ENCODE measurements at regions not wholly inside any gene's neighbourhood (a gene's known extent, or its start where the extent isn't known, plus 50 kb on each side); places are given as distances from the start of the nearest gene placed in this dataset.

DNA sequence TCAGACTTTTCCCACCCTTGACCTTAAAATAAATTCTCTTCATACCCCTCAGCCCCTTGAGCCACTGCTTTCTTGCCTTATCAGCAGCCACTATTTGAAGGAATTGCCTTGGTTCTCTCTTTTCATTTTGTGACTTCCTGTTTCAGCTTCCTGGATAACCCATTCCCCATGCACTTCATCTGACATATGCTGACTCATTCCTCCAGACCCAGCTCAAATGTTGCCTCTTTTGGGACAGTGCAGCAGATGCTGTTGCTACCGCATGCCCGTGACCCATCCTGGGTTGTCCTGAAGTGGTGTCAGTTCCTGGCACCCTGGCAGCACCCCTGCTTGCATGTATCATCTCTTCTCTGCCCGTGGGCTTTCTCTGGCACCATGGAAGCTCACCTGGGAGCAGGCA, 496.1 kb downstream of the PTPRU start:
- DNase-seq = no peak
- H3K9me3 ChIP-seq = no peaks in the 10 kb centered on the region
- 59 to 67% (median 66%) methylated on average over 3 of the region's 3 CpGs for WGBS, 3 donors
- intact Hi-C loops (cut with DNase I) = no loop called here
- H3K4me1 ChIP-seq (ENCODE audit: insufficient read depth) = no peaks in the 10 kb centered on the region
- no peak overlapping the region for H3K27ac ChIP-seq
- no peak overlapping the region for H3K4me3 ChIP-seq
- TF ChIP-seq EP300 (IDR thresholded peaks at IDR 0.05) = no peak
- no peak for TF ChIP-seq POLR2A (IDR thresholded peaks at IDR 0.05)
- TF ChIP-seq, protein P1, sequence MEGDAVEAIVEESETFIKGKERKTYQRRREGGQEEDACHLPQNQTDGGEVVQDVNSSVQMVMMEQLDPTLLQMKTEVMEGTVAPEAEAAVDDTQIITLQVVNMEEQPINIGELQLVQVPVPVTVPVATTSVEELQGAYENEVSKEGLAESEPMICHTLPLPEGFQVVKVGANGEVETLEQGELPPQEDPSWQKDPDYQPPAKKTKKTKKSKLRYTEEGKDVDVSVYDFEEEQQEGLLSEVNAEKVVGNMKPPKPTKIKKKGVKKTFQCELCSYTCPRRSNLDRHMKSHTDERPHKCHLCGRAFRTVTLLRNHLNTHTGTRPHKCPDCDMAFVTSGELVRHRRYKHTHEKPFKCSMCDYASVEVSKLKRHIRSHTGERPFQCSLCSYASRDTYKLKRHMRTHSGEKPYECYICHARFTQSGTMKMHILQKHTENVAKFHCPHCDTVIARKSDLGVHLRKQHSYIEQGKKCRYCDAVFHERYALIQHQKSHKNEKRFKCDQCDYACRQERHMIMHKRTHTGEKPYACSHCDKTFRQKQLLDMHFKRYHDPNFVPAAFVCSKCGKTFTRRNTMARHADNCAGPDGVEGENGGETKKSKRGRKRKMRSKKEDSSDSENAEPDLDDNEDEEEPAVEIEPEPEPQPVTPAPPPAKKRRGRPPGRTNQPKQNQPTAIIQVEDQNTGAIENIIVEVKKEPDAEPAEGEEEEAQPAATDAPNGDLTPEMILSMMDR (IDR thresholded peaks at IDR 0.05) = no peak
- no peaks in the 10 kb centered on the region for H3K36me3 ChIP-seq
- no peaks in the 10 kb centered on the region for H3K27me3 ChIP-seq

DNA sequence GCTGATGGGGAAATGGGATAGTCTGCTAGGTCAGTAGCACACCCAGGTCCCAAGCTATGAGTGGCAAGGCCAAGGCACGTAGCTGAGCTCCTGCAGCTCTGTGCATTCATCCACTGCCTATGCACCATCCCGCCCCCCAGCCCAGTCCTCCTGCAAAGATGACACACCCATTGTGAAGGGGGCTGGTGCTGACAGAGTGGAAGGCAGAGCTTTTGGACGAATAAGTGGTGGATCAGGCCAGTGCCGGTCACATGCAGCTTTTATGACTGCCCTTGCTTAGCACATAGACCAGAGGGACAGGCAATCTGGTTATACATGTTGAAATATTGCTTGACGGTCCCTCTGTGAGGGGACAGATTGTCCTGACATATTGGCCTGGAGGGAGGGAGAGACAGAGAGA, 494.3 kb downstream of the PTPRU start:
- Histone ChIP-seq H3K9me3 (no peaks in the 10 kb centered on the region), H3K36me3 (no peaks in the 10 kb centered on the region), H3K27ac (no peak overlapping the region), H3K4me3 (no peak overlapping the region), H3K4me1 (ENCODE audit: insufficient read depth) (no peaks in the 10 kb centered on the region), H3K27me3 (no peaks in the 10 kb centered on the region)
- intact Hi-C loops (cut with DNase I) = no loop called here
- WGBS, 3 donors = 51 to 57% (median 56%) methylated on average over 5 of the region's 5 CpGs
- DNase-seq = no peak
- TF ChIP-seq, protein P1 (IDR thresholded peaks at IDR 0.05) = no peak
- TF ChIP-seq POLR2A (IDR thresholded peaks at IDR 0.05) (no peak), EP300 (IDR thresholded peaks at IDR 0.05) (no peak)

DNA sequence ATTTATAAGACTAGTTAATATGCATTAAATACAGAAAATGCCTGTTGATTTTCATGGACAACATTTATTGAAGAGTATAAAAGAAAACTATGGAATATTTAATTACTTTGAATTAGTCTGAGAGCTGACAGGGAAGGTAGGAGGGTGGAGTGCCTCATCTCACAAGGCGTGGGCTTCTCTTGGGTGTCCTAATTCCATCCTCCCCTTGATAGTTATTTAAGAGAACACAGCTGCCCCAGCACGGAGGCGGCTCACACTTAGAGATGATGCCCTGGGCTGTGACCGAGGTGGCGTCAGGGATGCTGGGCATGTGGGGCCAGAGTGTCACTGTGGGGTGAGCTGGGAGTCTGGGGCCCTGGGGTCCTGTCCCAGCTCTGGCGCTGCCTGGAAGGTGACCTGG, 493.0 kb downstream of the PTPRU start:
- Histone ChIP-seq H3K4me3 (no peak overlapping the region), H3K27ac (no peak overlapping the region), H3K4me1 (ENCODE audit: insufficient read depth) (no peaks in the 10 kb centered on the region), H3K9me3 (no peaks in the 10 kb centered on the region), H3K36me3 (no peaks in the 10 kb centered on the region), H3K27me3 (no peaks in the 10 kb centered on the region)
- WGBS, 3 donors = 55 to 69% (median 56%) methylated on average over 6 of the region's 6 CpGs
- intact Hi-C loops (cut with DNase I) = no loop called here
- no peak for DNase-seq
- no peak for TF ChIP-seq EP300 (IDR thresholded peaks at IDR 0.05)
- TF ChIP-seq POLR2A (IDR thresholded peaks at IDR 0.05) = no peak
- TF ChIP-seq, protein P1 (IDR thresholded peaks at IDR 0.05) = no peak

DNA sequence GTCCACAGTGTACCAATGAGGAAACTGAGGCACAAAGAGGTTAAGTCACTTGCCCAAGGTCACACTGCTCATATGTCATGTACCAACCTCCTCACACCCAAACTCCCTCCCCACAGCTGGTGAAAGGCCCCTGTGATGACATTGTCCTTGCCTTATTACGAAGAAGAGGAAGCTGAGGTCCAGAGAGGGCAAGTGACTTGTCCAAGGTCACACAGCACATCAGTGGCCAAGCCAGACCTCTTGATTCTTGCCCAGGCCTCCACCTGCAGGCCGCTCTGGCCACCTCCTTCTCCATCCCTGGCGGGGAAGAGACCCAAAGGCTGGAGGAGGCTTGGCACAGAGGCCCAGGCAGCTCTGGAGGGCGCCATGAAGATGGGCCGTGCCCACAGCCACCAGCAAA, 492.4 kb downstream of the PTPRU start:
- 79 to 93% (median 84%) methylated on average over 5 of the region's 5 CpGs for WGBS, 3 donors
- TF ChIP-seq POLR2A (IDR thresholded peaks at IDR 0.05) (no peak), EP300 (IDR thresholded peaks at IDR 0.05) (no peak)
- TF ChIP-seq, protein P1 (IDR thresholded peaks at IDR 0.05) = no peak
- H3K36me3 ChIP-seq = no peaks in the 10 kb centered on the region
- no peaks in the 10 kb centered on the region for H3K9me3 ChIP-seq
- H3K27me3 ChIP-seq = no peaks in the 10 kb centered on the region
- intact Hi-C loops (cut with DNase I) = no loop called here
- H3K4me1 ChIP-seq (ENCODE audit: insufficient read depth) = no peaks in the 10 kb centered on the region
- H3K27ac ChIP-seq = no peak overlapping the region
- no peak for DNase-seq
- no peak overlapping the region for H3K4me3 ChIP-seq

DNA sequence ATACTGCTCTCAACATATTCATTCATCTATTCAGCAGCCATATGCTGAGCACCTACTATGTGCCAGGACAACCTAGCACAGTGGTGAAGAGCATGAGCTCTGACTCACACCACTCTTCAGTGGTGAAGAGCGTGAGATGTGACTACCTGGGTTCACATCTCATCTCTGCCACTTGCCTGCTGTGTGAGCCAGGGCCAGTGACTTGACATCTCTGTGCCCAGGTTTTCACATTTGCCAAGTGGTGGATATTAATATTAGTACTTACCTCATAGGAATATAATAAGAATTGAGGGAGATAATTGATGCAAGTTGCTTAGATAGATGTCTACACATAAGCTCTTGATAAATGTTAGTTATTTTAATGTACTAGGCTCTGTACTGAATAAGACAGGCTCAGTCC, 488.9 kb downstream of the PTPRU start:
- Histone ChIP-seq H3K27me3 (no peaks in the 10 kb centered on the region), H3K36me3 (no peaks in the 10 kb centered on the region), H3K4me1 (ENCODE audit: insufficient read depth) (no peaks in the 10 kb centered on the region), H3K9me3 (peaks cover 0 to 4% of the 10 kb centered on the region in 2 donors), H3K27ac (no peak overlapping the region), H3K4me3 (no peak overlapping the region)
- TF ChIP-seq POLR2A (IDR thresholded peaks at IDR 0.05) (no peak), EP300 (IDR thresholded peaks at IDR 0.05) (no peak)
- TF ChIP-seq, protein P1 (IDR thresholded peaks at IDR 0.05) = no peak
- intact Hi-C loops (cut with DNase I) = no loop called here
- no peak for DNase-seq
- WGBS, 3 donors = 88 to 90% (median 89%) methylated on average over 1 of the region's 1 CpG

Measured in ovary (tissue), 7 donors.